Panc1 (cell line): ENCODE measurements at regions not wholly inside any gene's neighbourhood (a gene's known extent, or its start where the extent isn't known, plus 50 kb on each side); places are given as distances from the start of the nearest gene placed in this dataset.

Experiments
- ATAC-seq: fragments of 200-7000 bp; cut with Tn5 transposase; 2 replicates; pipeline ENCODE4 v1.9.1; 2020; ENCODE audit warnings: mild to moderate bottlenecking, moderate library complexity
- BruUV-seq: library from RNA; stranded (reverse); fragments of 400-500 nt; replicated peaks from 2 replicates; lab custom pipeline; 2021; lab: Mats Ljungman, UMichigan
- CTCF ChIA-PET: fragments of 300-600 bp; sonication (Branson Sonifier 250); formaldehyde crosslinking; loops from one replicate; lab custom pipeline; 2022; ENCODE audit warnings: antibody characterized with exemption; lab: Charles Lee
- POLR2A ChIA-PET: fragments of 300-600 bp; sonication (Branson Sonifier 250); formaldehyde crosslinking; loops from one replicate; lab custom pipeline; 2022; ENCODE audit warnings: antibody characterized with exemption; lab: Charles Lee
- DNase-seq: peaks from one replicate; pipeline ENCODE4 v3.0.0-alpha.2; 2010; ENCODE audit warnings: low read depth, low spot score
- H3K27ac ChIP-seq: 2 replicates; pipeline ENCODE4 v1.5.1; 2011; ENCODE audit warnings: mild to moderate bottlenecking, low read length, inconsistent platforms
- H3K27me3 ChIP-seq: fragments of 200-500 bp; sonication (Bioruptor generic); 2 replicates; pipeline ENCODE4 v1.6.0; 2014; ENCODE audit warnings: low read length, inconsistent platforms; ENCODE audit not compliant: control insufficient read depth, insufficient read depth
- H3K36me3 ChIP-seq: fragments of 200-500 bp; sonication (Bioruptor generic); 2 replicates; pipeline ENCODE4 v1.5.1; 2014; ENCODE audit warnings: inconsistent platforms, mild to moderate bottlenecking, low read length, moderate library complexity; ENCODE audit not compliant: control insufficient read depth, insufficient read depth
- H3K4me1 ChIP-seq: 2 replicates; pipeline ENCODE4 v1.5.1; 2011; ENCODE audit warnings: inconsistent platforms, mild to moderate bottlenecking, low read length, moderate library complexity; ENCODE audit not compliant: control insufficient read depth, insufficient read depth
- H3K4me3 ChIP-seq, 2 experiments: 2 replicates each; pipeline ENCODE4 v1.5.1; 2011 to 2012; ENCODE audit warnings: low read depth in 2 of 2, low read length in 2 of 2, mild to moderate bottlenecking in 2 of 2, inconsistent platforms in 1 of 2, moderate library complexity in 1 of 2
- H3K9me3 ChIP-seq: fragments of 200-500 bp; sonication (Bioruptor generic); 2 replicates; pipeline ENCODE4 v1.5.1; 2014; ENCODE audit warnings: low read depth, mild to moderate bottlenecking, inconsistent platforms, low read length, moderate library complexity; ENCODE audit not compliant: control insufficient read depth, insufficient read depth
- CTCF ChIP-seq: fragments of 450-650 bp; IDR thresholded peaks from 2 replicates; pipeline ENCODE4 v1.5.1; 2017; ENCODE audit warnings: mild to moderate bottlenecking
- POLR2AphosphoS5 ChIP-seq: IDR thresholded peaks from 2 replicates; pipeline ENCODE4 v1.6.1; 2012; ENCODE audit warnings: mild to moderate bottlenecking, low read depth, low read length, moderate library complexity
- REST ChIP-seq, 2 experiments: IDR thresholded peaks; 2 replicates each; pipeline ENCODE4 v1.6.1; 2011 to 2012; ENCODE audit warnings: low read depth in 2 of 2, control low read depth in 1 of 2, low read length in 1 of 2, mild to moderate bottlenecking in 1 of 2, moderate library complexity in 1 of 2; ENCODE audit not compliant: insufficient read depth in 1 of 2
- SIN3A ChIP-seq: IDR thresholded peaks from 2 replicates; pipeline ENCODE4 v1.6.1; 2012; ENCODE audit warnings: low read depth, mild to moderate bottlenecking, low read length, moderate library complexity, borderline replicate concordance; ENCODE audit not compliant: insufficient read depth
- TCF7L2 ChIP-seq: IDR thresholded peaks from 2 replicates; pipeline ENCODE4 v1.6.1; 2011; ENCODE audit warnings: mild to moderate bottlenecking, low read depth, low read length, inconsistent platforms
- in situ Hi-C: cut with HindIII; loops from 2 replicates; pipeline ENCODE4 v1.10.0; 2016; ENCODE audit warnings: low sequenced_read_pairs, low pct_unique_long_range_greater_than_20kb
- intact Hi-C: fragments of 100-400 bp; cut with micrococcal nuclease; formaldehyde crosslinking; loops from one replicate; pipeline ENCODE4 v1.10.0; 2022; ENCODE audit not compliant: unreplicated experiment

GRCh38 chr5:159851053-159851452 is 65.2 kb upstream of the ADRA1B start:
- Histone ChIP-seq H3K4me3 (peak overlapping the region in 1 of 2 experiments; percentile 20; a peak in 1 of 4 replicates), H3K9me3 (no peaks in the 10 kb centered on the region), H3K27ac (peak overlapping the region; percentile 46; the same call in 1 of the 2 replicates), H3K36me3 (no peaks in the 10 kb centered on the region), H3K27me3 (no peaks in the 10 kb centered on the region), H3K4me1 (peaks cover 11% of the 10 kb centered on the region; the same call in 1 of the 2 replicates)
- ChIA-PET POLR2A (no interaction called here), CTCF (no interaction called here)
- TF ChIP-seq SIN3A (no peak), CTCF (no peak), TCF7L2 (no peak), REST (IDR thresholded peaks at IDR 0.05; ENCODE audit: insufficient read depth in 1 of 2, low read depth in 2 of 2, low read length in 1 of 2) (no peak)
- in situ Hi-C loops, result no loop called here
- intact Hi-C loops, result no loop called here
- DNase-seq (peak; percentile 55), ATAC-seq (peak; percentile 16; the same call in 1 of the 2 replicates)
- BruUV-seq, result no TSS peak

- Histone ChIP-seq H3K4me1 (peaks cover 6% of the 10 kb centered on the region; the same call in 1 of the 2 replicates), H3K36me3 (no peaks in the 10 kb centered on the region), H3K27me3 (no peaks in the 10 kb centered on the region), H3K27ac (no peak overlapping the region), H3K4me3 (no peak overlapping the region), H3K9me3 (no peaks in the 10 kb centered on the region)
- TF ChIP-seq CTCF (no peak), REST (IDR thresholded peaks at IDR 0.05; ENCODE audit: insufficient read depth in 1 of 2, low read depth in 2 of 2, low read length in 1 of 2) (no peak), POLR2AphosphoS5 (no peak), TCF7L2 (no peak), SIN3A (no peak)
- ChIA-PET CTCF (no interaction called here), POLR2A (no interaction called here)
- intact Hi-C loops, result no loop called here
- DNase-seq, result no peak
- in situ Hi-C loops, result no loop called here
- BruUV-seq, result no TSS peak
- ATAC-seq, result no peak
Observed at GRCh38 chr5:159854916-159855315, 61.4 kb upstream of the ADRA1B start.
